ENCODE measurements at regions not wholly inside any gene's neighbourhood (a gene's known extent, or its start where the extent isn't known, plus 50 kb on each side); places are given as distances from the start of the nearest gene placed in this dataset.

- Histone ChIP-seq H3K9me3 (ENCODE audit: control insufficient read depth in 2 of 3, low read length in 3 of 3) (peaks cover 0 to 3% (median 0%) of the 10 kb centered on the region in 3 experiments), H3K27ac (ENCODE audit: low read depth, low read length) (no peak overlapping the region), H3K27me3 (ENCODE audit: control insufficient read depth in 2 of 2, insufficient read depth in 2 of 2, low read length in 2 of 2) (no peaks in the 10 kb centered on the region), H3K4me3 (ENCODE audit: low read length) (no peak overlapping the region), H3K36me3 (ENCODE audit: control insufficient read depth in 2 of 3, insufficient read depth in 3 of 3, low read length in 3 of 3) (no peaks in the 10 kb centered on the region), H3K4me1 (ENCODE audit: control insufficient read depth in 2 of 2, insufficient read depth in 2 of 2, low read length in 2 of 2) (no peaks in the 10 kb centered on the region)
- intact Hi-C loops (cut with micrococcal nuclease), result no loop called here
- ATAC-seq, result no peak
- Mint-ChIP-seq H3K4me1 (no peaks in the 10 kb centered on the region), H3K36me3 (no peaks in the 10 kb centered on the region), H3K4me3 (no peak overlapping the region), H3K27me3 (no peaks in the 10 kb centered on the region), H3K9me3 (peaks cover 0 to 4% (median 0%) of the 10 kb centered on the region in 11 donors), H3K27ac (no peak overlapping the region)
- no peak for DNase-seq
- POLR2A ChIA-PET, result no interaction called here
- CTCF ChIA-PET, result no interaction called here
Measured at GRCh38 chr9:103407260-103407659, 412.1 kb downstream of the CYLC2 start.

GRCh38 chr9:103410059-103410458 is 414.9 kb downstream of the CYLC2 start:
- Mint-ChIP-seq H3K4me1 (no peaks in the 10 kb centered on the region), H3K36me3 (no peaks in the 10 kb centered on the region), H3K27me3 (no peaks in the 10 kb centered on the region), H3K4me3 (no peak overlapping the region), H3K9me3 (peaks cover 0 to 4% (median 0%) of the 10 kb centered on the region in 11 donors), H3K27ac (no peak overlapping the region)
- no peaks in the 10 kb centered on the region for H3K4me1 ChIP-seq (ENCODE audit: control insufficient read depth in 2 of 2, insufficient read depth in 2 of 2, low read length in 2 of 2)
- ATAC-seq (no peak), DNase-seq (no peak)
- H3K9me3 ChIP-seq (ENCODE audit: control insufficient read depth in 2 of 3, low read length in 3 of 3), result no peaks in the 10 kb centered on the region
- no peak overlapping the region for H3K27ac ChIP-seq (ENCODE audit: low read depth, low read length)
- intact Hi-C loops (cut with micrococcal nuclease), result no loop called here
- no peaks in the 10 kb centered on the region for H3K36me3 ChIP-seq (ENCODE audit: control insufficient read depth in 2 of 3, insufficient read depth in 3 of 3, low read length in 3 of 3)
- CTCF ChIA-PET, result no interaction called here
- POLR2A ChIA-PET, result no interaction called here
- H3K27me3 ChIP-seq (ENCODE audit: control insufficient read depth in 2 of 2, insufficient read depth in 2 of 2, low read length in 2 of 2), result no peaks in the 10 kb centered on the region
- H3K4me3 ChIP-seq (ENCODE audit: low read length), result no peak overlapping the region

GRCh38 chr9:103427696-103428095 is 432.6 kb downstream of the CYLC2 start:
- no peak for DNase-seq
- H3K4me1 Mint-ChIP-seq, result no peaks in the 10 kb centered on the region
- ChIA-PET CTCF (no interaction called here), POLR2A (no interaction called here)
- H3K27me3 ChIP-seq (ENCODE audit: control insufficient read depth in 2 of 2, insufficient read depth in 2 of 2, low read length in 2 of 2), result no peaks in the 10 kb centered on the region
- H3K4me3 Mint-ChIP-seq, result no peak overlapping the region
- no peaks in the 10 kb centered on the region for H3K36me3 ChIP-seq (ENCODE audit: control insufficient read depth in 2 of 3, insufficient read depth in 3 of 3, low read length in 3 of 3)
- H3K9me3 ChIP-seq (ENCODE audit: control insufficient read depth in 2 of 3, low read length in 3 of 3), result no peaks in the 10 kb centered on the region
- H3K4me3 ChIP-seq (ENCODE audit: low read length), result no peak overlapping the region
- no peaks in the 10 kb centered on the region for H3K36me3 Mint-ChIP-seq
- no peak for ATAC-seq
- no peak overlapping the region for H3K27ac ChIP-seq (ENCODE audit: low read depth, low read length)
- H3K4me1 ChIP-seq (ENCODE audit: control insufficient read depth in 2 of 2, insufficient read depth in 2 of 2, low read length in 2 of 2), result no peaks in the 10 kb centered on the region
- peaks cover 0 to 6% (median 0%) of the 10 kb centered on the region in 11 donors for H3K9me3 Mint-ChIP-seq
- no peak overlapping the region for H3K27ac Mint-ChIP-seq
- intact Hi-C loops (cut with micrococcal nuclease), result no loop called here
- H3K27me3 Mint-ChIP-seq, result no peaks in the 10 kb centered on the region

- no peaks in the 10 kb centered on the region for H3K4me1 Mint-ChIP-seq
- Histone ChIP-seq H3K27ac (ENCODE audit: low read depth, low read length) (no peak overlapping the region), H3K27me3 (ENCODE audit: control insufficient read depth in 2 of 2, insufficient read depth in 2 of 2, low read length in 2 of 2) (no peaks in the 10 kb centered on the region), H3K4me3 (ENCODE audit: low read length) (no peak overlapping the region), H3K36me3 (ENCODE audit: control insufficient read depth in 2 of 3, insufficient read depth in 3 of 3, low read length in 3 of 3) (no peaks in the 10 kb centered on the region), H3K4me1 (ENCODE audit: control insufficient read depth in 2 of 2, insufficient read depth in 2 of 2, low read length in 2 of 2) (no peaks in the 10 kb centered on the region), H3K9me3 (ENCODE audit: control insufficient read depth in 2 of 3, low read length in 3 of 3) (no peaks in the 10 kb centered on the region)
- DNase-seq (no peak), ATAC-seq (no peak)
- H3K27me3 Mint-ChIP-seq, result no peaks in the 10 kb centered on the region
- POLR2A ChIA-PET, result no interaction called here
- intact Hi-C loops (cut with micrococcal nuclease), result no loop called here
- no peak overlapping the region for H3K27ac Mint-ChIP-seq
- H3K4me3 Mint-ChIP-seq, result no peak overlapping the region
- CTCF ChIA-PET, result no interaction called here
- peaks cover 0 to 6% (median 0%) of the 10 kb centered on the region in 11 donors for H3K9me3 Mint-ChIP-seq
- no peaks in the 10 kb centered on the region for H3K36me3 Mint-ChIP-seq
Measured at GRCh38 chr9:103430469-103430868, 435.3 kb downstream of the CYLC2 start.

- Histone ChIP-seq H3K27ac (ENCODE audit: low read depth, low read length) (no peak overlapping the region), H3K4me1 (ENCODE audit: control insufficient read depth in 2 of 2, insufficient read depth in 2 of 2, low read length in 2 of 2) (no peaks in the 10 kb centered on the region), H3K36me3 (ENCODE audit: control insufficient read depth in 2 of 3, insufficient read depth in 3 of 3, low read length in 3 of 3) (no peaks in the 10 kb centered on the region), H3K4me3 (ENCODE audit: low read length) (no peak overlapping the region), H3K9me3 (ENCODE audit: control insufficient read depth in 2 of 3, low read length in 3 of 3) (no peaks in the 10 kb centered on the region), H3K27me3 (ENCODE audit: control insufficient read depth in 2 of 2, insufficient read depth in 2 of 2, low read length in 2 of 2) (no peaks in the 10 kb centered on the region)
- Mint-ChIP-seq H3K4me1 (no peaks in the 10 kb centered on the region), H3K27ac (no peak overlapping the region), H3K9me3 (peaks cover 0 to 13% (median 4%) of the 10 kb centered on the region in 11 donors), H3K27me3 (no peaks in the 10 kb centered on the region), H3K4me3 (no peak overlapping the region), H3K36me3 (no peaks in the 10 kb centered on the region)
- CTCF ChIA-PET, result no interaction called here
- ATAC-seq, result no peak
- no peak for DNase-seq
- POLR2A ChIA-PET, result no interaction called here
- intact Hi-C loops (cut with micrococcal nuclease), result no loop called here
Measured at GRCh38 chr9:103431809-103432208, 436.7 kb downstream of the CYLC2 start.

GRCh38 chr9:103444176-103444575 is 449.0 kb downstream of the CYLC2 start:
- Mint-ChIP-seq H3K4me1 (no peaks in the 10 kb centered on the region), H3K9me3 (peaks cover 0 to 3% (median 0%) of the 10 kb centered on the region in 11 donors), H3K36me3 (no peaks in the 10 kb centered on the region), H3K27ac (no peak overlapping the region), H3K27me3 (no peaks in the 10 kb centered on the region), H3K4me3 (no peak overlapping the region)
- intact Hi-C loops (cut with micrococcal nuclease), result no loop called here
- POLR2A ChIA-PET, result no interaction called here
- DNase-seq (no peak), ATAC-seq (no peak)
- CTCF ChIA-PET, result no interaction called here
- Histone ChIP-seq H3K9me3 (ENCODE audit: control insufficient read depth in 2 of 3, low read length in 3 of 3) (no peaks in the 10 kb centered on the region), H3K4me3 (ENCODE audit: low read length) (no peak overlapping the region), H3K36me3 (ENCODE audit: control insufficient read depth in 2 of 3, insufficient read depth in 3 of 3, low read length in 3 of 3) (no peaks in the 10 kb centered on the region), H3K4me1 (ENCODE audit: control insufficient read depth in 2 of 2, insufficient read depth in 2 of 2, low read length in 2 of 2) (no peaks in the 10 kb centered on the region), H3K27me3 (ENCODE audit: control insufficient read depth in 2 of 2, insufficient read depth in 2 of 2, low read length in 2 of 2) (no peaks in the 10 kb centered on the region), H3K27ac (ENCODE audit: low read depth, low read length) (no peak overlapping the region)

GRCh38 chr9:103458826-103459225 is 463.7 kb downstream of the CYLC2 start:
- H3K36me3 ChIP-seq (ENCODE audit: control insufficient read depth in 2 of 3, insufficient read depth in 3 of 3, low read length in 3 of 3), result no peaks in the 10 kb centered on the region
- ChIA-PET POLR2A (no interaction called here), CTCF (no interaction called here)
- Mint-ChIP-seq H3K27ac (no peak overlapping the region), H3K4me3 (no peak overlapping the region), H3K9me3 (peaks cover 0 to 13% (median 2%) of the 10 kb centered on the region in 11 donors), H3K27me3 (no peaks in the 10 kb centered on the region), H3K4me1 (no peaks in the 10 kb centered on the region), H3K36me3 (no peaks in the 10 kb centered on the region)
- ATAC-seq (no peak), DNase-seq (no peak)
- no peak overlapping the region for H3K27ac ChIP-seq (ENCODE audit: low read depth, low read length)
- H3K4me1 ChIP-seq (ENCODE audit: control insufficient read depth in 2 of 2, insufficient read depth in 2 of 2, low read length in 2 of 2), result no peaks in the 10 kb centered on the region
- intact Hi-C loops (cut with micrococcal nuclease), result loop anchor here in 1 of 2 donors (10.0 kb wide), 1 partner anchor 84 kb away; no protein-coding TSS in a partner anchor
- no peaks in the 10 kb centered on the region for H3K27me3 ChIP-seq (ENCODE audit: control insufficient read depth in 2 of 2, insufficient read depth in 2 of 2, low read length in 2 of 2)
- H3K4me3 ChIP-seq (ENCODE audit: low read length), result no peak overlapping the region
- no peaks in the 10 kb centered on the region for H3K9me3 ChIP-seq (ENCODE audit: control insufficient read depth in 2 of 3, low read length in 3 of 3)

Data from naive thymus-derived CD4-positive, alpha-beta T cell (primary cell).